Liver (tissue), 3 donors: ENCODE measurements at regions not wholly inside any gene's neighbourhood (a gene's known extent, or its start where the extent isn't known, plus 50 kb on each side); places are given as distances from the start of the nearest gene placed in this dataset.

ENCODE experiments used
- CTCF ChIP-seq: fragments of 150-350 bp; IDR thresholded peaks from 2 replicates; pipeline ENCODE4 v1.5.1; 2017; ENCODE audit warnings: improper control_type of control experiment, low read depth, low read length; ENCODE audit not compliant: missing input control
- JUND ChIP-seq, 2 donors: IDR thresholded peaks; 2 replicates each; pipeline ENCODE4 v1.6.1; 2016; ENCODE audit warnings: antibody characterized with exemption in 2 of 2
- RAD21 ChIP-seq, 2 donors: IDR thresholded peaks; 2 replicates each; pipeline ENCODE4 v1.6.1; 2016; ENCODE audit warnings: antibody characterized with exemption in 2 of 2, mild to moderate bottlenecking in 2 of 2
- REST ChIP-seq: IDR thresholded peaks from 2 replicates; pipeline ENCODE4 v1.6.1; 2016; ENCODE audit warnings: antibody characterized with exemption, mild to moderate bottlenecking
- SP1 ChIP-seq: IDR thresholded peaks from 2 replicates; pipeline ENCODE4 v1.6.1; 2018; ENCODE audit warnings: antibody characterized with exemption, mild to moderate bottlenecking
- TAF1 ChIP-seq: conservative IDR thresholded peaks from 2 replicates; pipeline ENCODE4 v1.6.1; 2016; ENCODE audit warnings: antibody characterized with exemption, mild to moderate bottlenecking
- YY1 ChIP-seq: IDR thresholded peaks from 2 replicates; pipeline ENCODE4 v1.6.1; 2016; ENCODE audit warnings: antibody characterized with exemption, mild to moderate bottlenecking
- TF ChIP-seq, protein P1 (sequence below): IDR thresholded peaks from 2 replicates; pipeline ENCODE4 v1.6.1; 2016; ENCODE audit warnings: antibody characterized with exemption
- donor health status: healthy.
- donor health status: healthy.

GRCh38 chr4:30429813-30430761 is 290.1 kb upstream of the PCDH7 start:
- no peak for TF ChIP-seq CTCF
- TF ChIP-seq TAF1, result no peak
- no peak for TF ChIP-seq SP1
- TF ChIP-seq, protein P1, sequence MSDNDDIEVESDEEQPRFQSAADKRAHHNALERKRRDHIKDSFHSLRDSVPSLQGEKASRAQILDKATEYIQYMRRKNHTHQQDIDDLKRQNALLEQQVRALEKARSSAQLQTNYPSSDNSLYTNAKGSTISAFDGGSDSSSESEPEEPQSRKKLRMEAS, result no peak
- no peak for TF ChIP-seq RAD21 (IDR thresholded peaks at IDR 0.05)
- TF ChIP-seq JUND (IDR thresholded peaks at IDR 0.05), result no peak
- no peak for TF ChIP-seq REST
- no peak for TF ChIP-seq YY1
